ENCODE measurements at regions not wholly inside any gene's neighbourhood (a gene's known extent, or its start where the extent isn't known, plus 50 kb on each side); places are given as distances from the start of the nearest gene placed in this dataset.
"Not testable (repeated sequence)": the region's sequence is repeated elsewhere in the genome, so short reads cannot be mapped to it uniquely, and the experiment has no call there.

DNA sequence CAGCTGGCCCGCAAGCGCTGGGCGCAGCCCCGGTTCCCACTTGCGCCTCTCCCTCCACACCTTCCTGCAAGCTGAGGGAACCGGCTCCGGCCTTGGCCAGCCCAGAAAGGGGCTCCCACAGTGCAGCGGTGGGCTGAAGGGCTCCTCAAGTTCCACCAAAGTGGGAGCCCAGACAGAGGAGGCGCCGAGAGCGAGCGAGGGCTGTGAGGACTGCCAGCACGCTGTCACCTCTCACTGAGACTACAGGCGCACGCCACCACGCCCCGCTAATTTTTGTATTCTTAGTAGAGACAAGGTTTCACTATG, 103.3 kb upstream of the KMT2C start:
- not testable (repeated sequence) for DNase-seq

DNA sequence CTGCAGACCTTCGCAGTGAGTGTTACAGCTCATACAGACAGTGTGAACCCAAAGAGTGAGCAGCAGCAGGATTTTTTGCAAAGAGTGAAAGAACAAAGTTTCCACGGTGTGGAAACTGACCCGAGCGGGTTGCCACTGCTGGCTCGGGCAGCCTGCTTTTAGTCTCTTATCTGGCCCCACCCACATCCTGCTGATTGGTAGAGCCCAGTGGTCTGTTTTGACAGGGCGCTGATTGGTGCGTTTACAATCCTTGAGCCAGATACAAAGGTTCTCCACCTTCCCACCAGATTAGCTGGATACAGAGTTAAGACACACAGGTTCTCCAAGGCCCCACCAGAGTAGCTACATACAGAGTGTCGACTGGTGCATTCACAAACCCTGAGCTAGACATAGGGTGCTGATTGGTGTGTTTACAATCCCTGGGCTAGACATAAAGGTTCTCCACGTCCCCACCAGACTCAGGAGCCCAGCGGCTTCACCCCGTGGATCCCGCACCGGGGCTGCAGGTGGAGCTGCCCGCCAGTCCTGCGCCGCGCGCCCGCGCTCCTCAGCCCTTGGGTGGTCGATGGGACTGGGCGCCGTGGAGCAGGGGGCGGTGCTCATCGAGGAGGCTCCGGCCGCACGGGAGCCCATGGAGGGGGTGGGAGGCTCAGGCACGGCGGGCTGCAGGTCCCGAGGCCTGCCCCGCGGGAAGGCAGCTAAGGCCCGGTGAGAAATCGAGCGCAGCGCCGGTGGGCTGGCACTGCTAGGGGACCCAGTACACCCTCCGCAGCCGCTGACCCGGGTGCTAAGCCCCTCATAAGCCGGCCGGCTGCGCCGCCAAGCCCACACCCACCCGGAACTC, 102.8 kb upstream of the KMT2C start:
- DNase-seq, result not testable (repeated sequence)

DNA sequence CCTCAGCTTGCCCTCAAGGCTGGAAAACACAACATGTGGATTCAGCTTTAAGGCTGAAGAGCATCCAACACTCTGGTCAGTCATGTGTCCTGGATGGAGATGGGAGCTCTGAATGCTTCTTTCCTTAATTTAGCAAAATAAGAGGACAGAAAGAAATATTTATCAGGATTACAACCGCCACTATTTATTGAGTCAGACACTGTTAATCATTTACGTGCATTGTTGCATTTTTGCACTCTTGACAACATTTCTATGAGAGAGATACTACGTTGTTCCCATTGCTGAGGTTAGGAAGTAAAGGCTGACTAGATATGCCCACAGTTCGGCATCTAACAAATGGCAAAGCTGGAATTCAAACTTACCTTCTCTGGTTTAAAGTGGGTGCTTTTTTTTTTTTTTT, 101.8 kb upstream of the KMT2C start:
- DNase-seq, result no peak

DNA sequence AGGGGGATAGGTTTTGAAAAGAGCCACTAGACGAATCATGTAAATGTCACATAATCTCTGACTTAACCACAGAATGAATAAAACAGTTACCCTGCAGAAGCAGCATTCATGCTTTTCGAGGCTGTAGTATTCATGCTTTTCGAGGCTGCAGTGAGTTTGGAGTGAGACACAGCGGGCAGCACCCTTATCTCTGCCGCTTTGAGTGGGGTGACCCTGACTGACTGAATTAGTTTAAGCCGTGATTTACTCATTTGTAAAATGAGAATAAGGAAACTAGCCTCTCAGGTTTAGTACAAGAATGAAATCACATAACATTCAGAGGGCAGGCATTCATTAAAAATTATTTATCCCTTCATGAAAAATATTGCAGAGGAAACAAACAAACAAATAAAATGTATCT, 92.8 kb upstream of the KMT2C start:
- DNase-seq, result no peak

DNA sequence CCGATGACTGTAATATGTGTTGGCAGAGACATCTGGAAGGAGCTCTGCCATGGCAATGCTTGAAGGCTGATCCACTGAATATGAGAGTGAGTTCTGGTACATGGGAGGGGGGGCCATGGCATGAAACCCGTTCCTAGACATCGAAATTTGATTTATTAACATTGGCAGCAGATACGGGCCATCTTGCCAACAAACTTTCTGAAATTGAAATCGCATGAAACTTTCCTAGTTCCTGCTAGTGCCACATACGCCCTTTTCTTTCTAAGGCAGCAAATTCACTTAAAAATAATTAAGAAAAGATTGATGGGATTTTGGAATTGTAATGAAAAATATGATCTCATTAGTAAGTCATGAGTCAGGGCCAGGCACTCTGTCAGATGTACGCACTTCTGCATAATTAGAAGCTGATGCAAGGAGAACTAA, 91.8 kb upstream of the KMT2C start:
- DNase-seq, result no peak

DNA sequence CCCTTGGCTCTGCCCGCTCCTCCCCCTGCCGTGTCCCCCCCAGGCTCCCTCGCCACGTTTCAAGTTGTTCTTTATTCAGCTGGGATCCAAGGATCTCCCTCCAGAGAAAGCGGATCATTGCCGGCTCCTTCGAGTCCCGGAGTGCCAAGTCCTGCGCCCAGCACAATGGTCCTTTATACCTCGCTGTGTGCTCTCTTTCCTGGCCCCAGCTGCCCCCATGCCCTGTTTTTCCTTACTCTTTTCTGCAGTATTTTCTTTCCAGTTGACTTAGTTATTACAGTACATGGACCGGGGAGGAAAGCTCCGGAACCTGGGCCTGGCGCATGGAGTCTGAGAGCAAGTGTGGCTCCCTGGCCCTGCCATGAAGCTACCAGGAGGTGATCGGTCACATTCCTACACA, 88.1 kb upstream of the KMT2C start:
- no peak for DNase-seq

DNA sequence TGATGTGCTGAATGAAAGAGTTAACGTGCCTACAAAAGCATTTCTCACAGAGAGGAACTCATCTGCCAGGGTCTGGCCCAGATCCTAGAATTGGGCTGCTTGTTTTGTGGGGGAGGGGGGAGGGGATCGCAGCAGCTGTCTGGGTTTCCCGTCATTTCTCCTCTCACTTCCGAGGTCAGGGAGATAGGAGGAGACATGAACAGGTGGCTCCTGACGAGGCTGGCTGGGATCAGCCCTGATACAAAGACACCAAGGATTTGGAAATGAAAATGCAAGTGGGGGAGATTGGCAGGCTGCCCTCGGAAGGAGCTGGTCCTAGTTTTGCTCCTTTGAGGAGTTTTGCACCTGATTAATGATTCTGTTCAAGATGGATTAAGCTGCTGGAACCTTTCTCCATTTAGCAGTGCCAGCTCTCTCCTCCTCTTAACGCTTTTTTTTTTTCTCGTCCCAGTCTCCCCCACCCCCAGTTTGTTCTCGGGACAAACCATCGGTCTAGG, 86.8 kb upstream of the KMT2C start:
- no peak for DNase-seq

DNA sequence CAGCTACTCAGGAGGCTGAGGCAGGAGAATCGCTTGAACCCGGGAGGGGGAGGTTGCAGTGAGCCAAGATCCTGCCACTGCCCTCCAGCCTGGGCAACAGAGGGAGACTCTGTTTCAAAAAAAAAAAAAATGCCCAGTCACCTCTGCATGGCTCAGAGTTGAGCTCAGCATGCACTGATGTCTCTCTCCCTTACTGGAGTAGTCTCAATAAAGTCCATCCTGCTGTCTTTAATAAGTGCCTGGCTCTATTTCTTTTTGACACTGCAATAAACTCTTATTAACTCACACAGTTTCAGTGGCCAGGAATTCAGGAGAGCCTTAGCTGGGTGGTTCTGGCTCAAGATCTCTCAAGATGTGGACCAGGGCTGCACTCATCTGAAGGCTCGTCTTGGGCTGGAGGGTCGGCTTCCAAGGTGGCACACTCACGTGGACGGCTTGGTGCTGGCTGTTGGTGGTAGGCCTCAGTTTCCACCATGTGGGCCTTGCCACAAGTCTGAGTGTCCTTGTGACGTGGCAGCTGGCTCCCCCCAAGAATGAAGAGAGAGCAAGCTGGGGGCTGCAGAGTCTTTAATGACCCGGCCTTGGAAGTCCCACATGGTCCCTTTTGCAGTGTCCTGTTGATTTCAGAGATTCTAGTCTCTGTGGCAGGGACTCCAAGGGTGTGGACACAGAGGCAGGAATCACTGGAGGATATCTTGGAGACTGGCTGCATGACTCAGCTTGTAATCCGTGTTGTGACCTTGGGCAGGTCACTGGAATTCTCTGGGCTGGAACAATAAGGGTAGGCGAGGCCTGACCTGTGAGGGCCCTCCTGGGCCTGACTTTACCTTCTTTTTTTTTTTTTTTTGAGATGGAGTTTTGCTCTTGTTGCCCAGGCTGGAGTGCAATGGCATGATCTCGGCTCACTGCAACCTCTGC, 85.9 kb upstream of the KMT2C start:
- DNase-seq, result no peak

DNA sequence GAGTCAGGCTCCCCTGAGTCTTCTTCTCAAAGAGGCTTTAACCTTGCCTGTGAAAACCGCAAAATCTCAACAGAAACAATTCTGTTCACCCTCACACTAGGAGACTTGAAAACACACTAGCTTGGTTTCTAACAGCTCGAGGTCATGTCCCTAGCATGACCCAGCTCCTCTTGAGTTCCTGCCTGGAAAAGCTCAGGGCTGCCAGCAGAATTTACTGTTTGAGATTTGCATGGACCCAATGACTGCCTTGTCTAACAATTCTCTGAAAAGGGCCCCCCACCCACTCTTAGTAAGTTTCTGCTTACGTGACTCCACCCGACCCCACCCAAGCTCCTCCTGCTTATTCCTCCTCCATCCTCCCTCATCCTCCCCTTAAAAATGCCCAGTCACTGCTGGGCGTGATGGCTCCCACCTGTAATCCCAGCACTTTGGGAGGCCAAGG, 85.1 kb upstream of the KMT2C start:
- DNase-seq, result no peak

DNA sequence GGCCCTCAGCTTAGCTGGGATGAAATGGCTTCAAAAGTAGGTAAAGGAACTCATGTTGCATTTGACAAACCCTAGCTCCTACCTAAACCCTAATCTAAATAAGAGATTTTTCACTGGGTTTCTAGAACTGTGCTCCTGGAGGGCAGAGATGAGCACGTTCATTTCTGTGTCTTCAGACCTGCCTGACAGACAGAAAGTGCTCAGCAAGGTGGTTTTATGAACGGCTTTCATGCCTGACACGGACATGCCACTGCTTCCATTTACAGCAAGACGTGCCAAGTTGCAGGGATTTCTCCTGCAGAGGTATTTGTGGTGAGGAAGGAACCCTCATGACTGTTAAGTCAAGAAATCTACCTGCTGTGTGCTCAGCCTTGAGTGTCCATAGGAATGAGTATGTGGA, 83.5 kb upstream of the KMT2C start:
- no peak for DNase-seq

DNA sequence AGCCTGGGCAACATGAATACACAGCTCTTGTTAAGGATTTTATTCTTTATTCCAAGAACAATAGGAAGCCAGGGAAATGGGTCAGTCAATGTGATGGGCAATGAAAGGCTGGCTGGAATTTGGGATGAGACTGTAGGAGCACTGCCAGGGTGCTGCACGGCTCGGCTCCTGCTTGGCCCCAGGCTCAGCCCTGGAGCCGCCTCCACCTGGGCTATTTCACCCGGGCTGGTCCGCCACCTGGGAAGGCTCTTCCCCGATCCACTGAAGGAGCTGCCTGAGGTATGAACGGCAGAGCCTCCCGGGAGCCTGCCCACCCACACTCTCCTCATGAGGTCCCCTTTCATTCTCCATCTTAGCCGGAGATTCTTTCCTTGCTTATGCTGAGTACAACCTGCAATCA, 80.4 kb upstream of the KMT2C start:
- no peak for DNase-seq

DNA sequence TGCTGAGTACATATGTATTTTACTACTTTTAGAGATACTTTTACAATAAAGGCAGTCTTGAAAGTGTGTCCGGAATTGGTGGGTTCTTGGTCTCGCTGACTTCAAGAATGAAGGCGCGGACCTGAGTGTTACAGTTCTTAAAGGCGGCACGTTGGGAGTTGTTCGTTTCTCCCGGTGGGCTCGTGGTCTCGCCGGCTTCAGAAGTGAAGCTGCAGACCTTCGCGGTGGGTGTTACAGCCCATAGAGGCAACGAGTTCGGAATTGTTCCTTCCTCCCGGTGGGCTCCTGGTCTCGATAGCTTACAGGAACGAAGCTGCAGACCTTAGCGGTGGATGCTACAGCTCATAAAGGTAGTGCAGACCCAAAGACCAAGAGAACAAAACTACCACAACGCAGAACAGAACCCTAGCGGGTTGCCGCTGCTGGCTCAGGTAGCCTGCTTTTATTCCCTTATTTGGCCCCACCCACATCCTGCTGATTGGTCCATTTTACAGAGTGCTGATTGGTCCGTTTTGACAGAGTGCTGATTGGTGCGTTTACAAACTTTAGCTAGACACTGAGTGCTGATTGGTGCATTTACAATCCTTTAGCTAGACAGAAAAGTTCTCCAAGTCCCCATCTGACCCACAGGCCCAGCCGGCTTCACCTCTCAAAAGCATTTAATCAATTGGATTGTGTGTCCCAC, 79.6 kb upstream of the KMT2C start:
- DNase-seq, result not testable (repeated sequence)

DNA sequence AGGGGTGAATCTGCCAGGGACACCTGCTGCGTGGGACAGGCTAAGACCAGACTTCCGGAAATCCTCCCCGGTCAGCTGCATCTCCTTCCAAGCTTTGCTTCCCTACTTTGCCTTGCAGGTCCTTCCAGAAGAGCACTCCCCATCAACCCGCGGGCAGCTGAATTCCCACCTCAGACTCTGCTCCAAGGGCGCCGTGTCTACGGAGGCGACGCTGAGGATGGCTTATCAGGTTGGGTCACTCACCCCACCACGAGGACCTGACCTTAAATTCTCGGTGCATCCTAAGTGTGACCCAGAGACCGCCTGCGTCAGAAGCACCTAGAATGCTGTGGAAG, 78.9 kb upstream of the KMT2C start:
- DNase-seq, result no peak

DNA sequence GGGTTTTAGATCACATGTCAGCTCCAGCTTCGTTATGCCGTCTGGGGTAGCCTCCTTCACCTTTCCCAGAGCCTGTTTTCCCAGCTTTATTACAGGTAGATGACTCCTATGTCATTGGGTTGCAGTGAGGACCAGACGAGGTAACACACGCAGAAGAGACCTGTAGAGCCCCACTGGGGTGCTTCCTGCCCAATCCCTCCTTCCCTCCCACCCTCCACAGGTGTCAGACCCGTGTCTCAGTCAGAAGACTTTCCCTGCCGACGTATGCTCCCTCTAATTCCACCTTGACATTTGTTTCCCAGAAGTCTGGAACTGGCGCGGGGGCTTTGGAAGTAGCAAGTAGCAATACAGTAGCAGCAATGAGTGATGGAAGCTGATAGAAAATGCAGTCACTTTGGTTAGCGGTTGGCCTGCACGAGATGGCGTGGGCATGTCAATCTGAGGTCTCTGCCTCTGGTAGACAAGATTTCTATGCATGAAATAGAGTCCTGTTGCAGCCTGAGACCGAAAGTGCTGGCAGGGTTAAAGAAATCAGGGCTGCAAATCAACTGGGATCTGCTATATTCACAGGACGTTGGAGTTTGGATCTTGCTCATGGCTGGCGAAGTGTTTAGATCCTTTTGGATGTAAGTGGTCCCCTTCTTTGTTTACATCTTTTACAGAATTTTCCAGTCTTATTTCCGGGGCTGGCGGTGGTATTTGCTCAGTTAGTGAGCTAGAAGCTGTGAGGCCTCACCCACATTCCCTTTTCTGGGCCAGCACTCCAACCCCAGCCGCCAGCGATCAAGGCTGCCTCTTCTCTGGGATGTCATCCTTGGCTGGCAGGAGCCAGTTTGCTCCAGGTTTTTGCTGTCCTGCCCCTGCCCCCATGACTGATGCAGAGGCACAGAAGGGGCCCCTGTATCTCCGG, 78.3 kb upstream of the KMT2C start:
- DNase-seq, result no peak

DNA sequence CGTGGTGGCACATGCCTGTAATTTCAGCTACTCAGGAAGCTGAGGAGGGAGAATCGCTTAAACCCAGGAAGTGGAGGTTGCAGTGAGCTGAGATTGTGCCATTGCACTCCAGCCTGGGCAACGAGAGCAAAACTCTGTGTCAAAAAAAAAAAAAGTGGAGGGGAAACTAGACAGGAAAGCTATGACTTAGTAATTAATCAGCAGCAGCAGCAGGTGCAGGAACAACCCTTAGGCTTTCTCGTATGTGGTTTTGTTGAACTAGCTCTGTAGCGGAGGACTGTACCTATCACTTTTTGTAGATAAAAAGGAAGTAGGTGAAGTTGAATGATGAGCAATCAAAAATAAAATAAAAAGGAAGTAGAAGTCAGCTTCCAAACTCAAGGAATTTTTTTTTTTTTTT, 76.9 kb upstream of the KMT2C start:
- DNase-seq, result no peak

DNA sequence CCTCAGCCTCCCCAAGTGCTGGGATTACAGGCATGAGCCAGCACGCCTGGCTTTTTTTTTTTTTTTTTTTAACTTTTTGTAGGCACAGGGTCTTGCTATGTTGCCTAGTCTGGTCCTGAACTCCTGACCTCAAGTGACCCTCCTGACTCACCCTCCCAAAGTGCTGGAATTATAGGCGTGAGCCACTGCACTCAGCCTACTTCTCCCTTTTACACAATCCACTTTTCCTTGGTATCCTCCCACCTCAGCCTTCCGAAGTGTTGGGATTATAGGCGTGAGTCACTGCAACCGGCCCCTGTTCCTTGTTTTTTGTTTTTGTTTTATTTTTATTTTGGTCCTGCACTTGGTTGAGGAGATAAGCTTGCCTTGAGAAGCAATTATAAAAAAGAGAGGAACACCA, 75.9 kb upstream of the KMT2C start:
- DNase-seq, result no peak

DNA sequence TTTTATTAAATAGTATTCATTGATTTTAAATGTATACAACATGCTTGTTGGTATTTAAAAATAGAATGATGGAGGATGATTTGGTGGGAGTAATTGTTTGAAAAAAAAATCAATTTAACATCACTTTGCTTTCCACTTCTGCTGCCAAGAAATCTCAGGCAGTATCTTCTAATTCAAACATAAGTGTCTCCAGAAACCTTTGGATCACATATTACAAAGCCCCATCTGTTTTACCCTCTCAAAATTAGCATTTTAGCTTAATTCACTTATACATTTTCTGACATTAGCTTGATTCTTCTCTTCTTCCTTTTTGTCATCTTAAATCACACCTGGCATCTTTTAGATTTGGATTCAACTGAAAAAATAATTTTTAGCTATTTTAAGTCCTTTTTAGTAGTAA, 72.9 kb upstream of the KMT2C start:
- DNase-seq, result no peak

DNA sequence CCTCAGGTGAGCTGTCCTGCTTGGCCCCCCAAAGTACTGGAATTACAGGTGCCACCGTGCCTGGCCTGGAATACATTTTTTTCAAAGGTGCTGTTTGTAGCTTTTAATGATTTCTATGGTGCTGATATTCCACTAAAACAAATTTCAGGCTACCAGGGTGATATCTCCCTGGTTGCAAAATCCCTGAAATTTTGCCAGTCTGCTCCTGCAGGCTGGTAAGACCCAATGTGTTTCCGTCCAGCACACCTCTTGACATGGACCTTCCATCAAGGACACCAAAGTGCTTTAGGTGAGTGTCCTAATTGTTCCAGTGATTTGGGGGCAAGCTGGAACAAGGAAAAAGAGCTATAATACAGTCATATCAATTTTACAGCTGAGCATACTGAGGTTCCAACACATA, 69.8 kb upstream of the KMT2C start:
- DNase-seq, result no peak

DNA sequence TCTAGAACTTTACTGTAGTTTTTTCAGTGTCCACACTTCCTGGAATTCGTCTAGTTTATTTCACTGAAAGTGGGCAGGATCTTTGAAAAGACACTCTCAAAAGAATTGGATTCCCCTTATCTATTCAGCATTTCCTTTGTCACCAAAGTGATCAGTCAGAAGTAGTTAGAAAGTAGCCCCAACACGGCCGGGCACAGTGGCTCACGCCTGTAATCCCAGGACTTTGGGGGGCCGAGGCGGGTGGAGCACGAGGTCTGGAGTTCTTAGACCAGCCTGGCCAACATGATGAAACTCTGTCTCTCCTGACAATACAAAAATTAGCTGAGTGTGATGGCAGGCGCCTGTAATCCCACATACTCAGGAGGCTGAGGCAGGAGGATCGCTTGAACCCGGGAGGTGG, 69.0 kb upstream of the KMT2C start:
- DNase-seq, result no peak

DNA sequence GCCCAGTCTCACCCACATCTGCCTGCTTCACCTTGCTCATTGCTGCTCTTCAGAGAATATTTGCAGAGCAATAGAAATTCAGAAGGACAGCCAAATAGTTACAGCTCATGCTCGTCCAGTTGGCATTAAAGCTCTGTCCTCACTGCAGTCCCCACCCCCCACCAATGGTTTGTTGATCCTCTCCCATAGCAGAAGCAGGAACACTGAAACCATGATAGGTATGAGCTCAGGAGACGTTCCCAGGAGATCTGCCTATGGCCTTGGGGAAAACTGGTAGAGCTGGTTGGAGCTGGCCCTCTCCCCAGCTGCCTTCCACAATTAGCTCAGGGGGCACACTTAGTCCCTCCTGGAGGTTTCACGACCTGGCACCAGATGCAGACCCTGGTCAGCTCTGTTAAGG, 68.6 kb upstream of the KMT2C start:
- no peak for DNase-seq

DNA sequence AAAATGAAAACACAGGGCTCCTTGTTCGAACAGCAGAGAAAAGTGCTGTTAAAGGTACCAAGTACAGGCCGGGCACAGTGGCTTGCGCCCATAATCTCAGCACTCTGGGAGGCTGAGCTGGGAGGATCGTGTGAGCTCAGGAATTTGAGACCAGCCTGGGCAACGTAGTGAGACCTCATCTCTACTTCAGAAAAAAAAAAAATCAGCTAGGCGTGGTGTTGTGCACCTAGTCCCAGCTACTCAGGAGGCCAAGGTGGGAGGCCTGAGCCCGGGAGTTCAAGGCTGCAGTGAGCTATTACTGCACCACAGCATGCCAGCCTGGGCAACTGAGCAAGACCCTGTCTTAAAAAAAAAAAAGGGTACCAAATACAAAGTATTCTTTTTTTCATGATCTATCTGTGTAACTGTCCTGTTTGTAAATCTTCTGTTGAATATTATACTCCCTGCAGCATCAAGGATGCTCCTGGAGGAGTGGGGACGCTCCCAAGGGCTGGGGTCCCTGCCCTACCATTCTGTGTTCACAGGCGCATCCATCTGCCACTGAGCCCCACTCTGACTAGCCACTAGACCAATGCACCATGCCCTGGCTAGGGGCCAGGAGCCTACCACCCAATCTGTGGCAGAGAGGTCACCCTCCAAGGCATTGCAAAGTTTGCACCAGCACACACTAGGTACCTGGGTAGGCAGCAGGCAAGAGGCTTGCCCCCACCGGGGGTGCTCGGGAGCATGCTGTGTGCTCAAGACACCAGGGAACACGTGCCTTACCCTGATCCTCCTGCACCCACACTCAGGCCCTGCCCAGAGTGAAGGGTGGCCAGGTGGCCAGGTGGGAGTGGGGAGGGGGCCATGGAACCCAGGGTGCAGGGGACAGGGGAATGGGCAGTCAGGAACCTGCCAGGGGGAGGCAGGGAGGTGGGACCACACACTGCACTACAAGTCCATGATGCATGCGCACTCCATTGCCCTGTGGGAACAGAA, 67.3 kb upstream of the KMT2C start:
- DNase-seq, result no peak
